GM23338 (cell line): ENCODE measurements at regions not wholly inside any gene's neighbourhood (a gene's known extent, or its start where the extent isn't known, plus 50 kb on each side); places are given as distances from the start of the nearest gene placed in this dataset.
"Not testable (repeated sequence)": the region's sequence is repeated elsewhere in the genome, so short reads cannot be mapped to it uniquely, and the experiment has no call there.

Experiments used
- ATAC-seq: fragments of 200-7000 bp; cut with Tn5 transposase; 3 replicates; pipeline ENCODE4 v1.9.1; 2020
- DNase-seq: peaks from one replicate; pipeline ENCODE4 v3.0.0-alpha.2; 2015; ENCODE audit warnings: low spot score
- H2AFZ ChIP-seq: fragments of 200-600 bp; sonication (generic); 2 replicates; pipeline ENCODE4 v1.8.0; 2016; ENCODE audit warnings: antibody characterized with exemption, mild to moderate bottlenecking, moderate library complexity
- H3F3A ChIP-seq: fragments of 200-600 bp; sonication (generic); replicated peaks from 2 replicates; pipeline ENCODE4 v1.8.0; 2017; ENCODE audit warnings: antibody characterized with exemption, mixed run types, low read depth
- H3K27ac ChIP-seq: fragments of 200-600 bp; sonication (generic); 2 replicates; pipeline ENCODE4 v1.6.1; 2016; ENCODE audit warnings: low read depth
- H3K27me3 ChIP-seq: fragments of 200-600 bp; sonication (generic); 2 replicates; pipeline ENCODE4 v1.8.0; 2016; ENCODE audit warnings: mild to moderate bottlenecking, mixed run types, moderate library complexity; ENCODE audit not compliant: insufficient read depth
- H3K36me3 ChIP-seq: fragments of 200-600 bp; sonication (generic); 2 replicates; pipeline ENCODE4 v1.8.0; 2016; ENCODE audit warnings: mild to moderate bottlenecking; ENCODE audit not compliant: insufficient read depth
- H3K4me1 ChIP-seq: fragments of 200-600 bp; sonication (generic); 2 replicates; pipeline ENCODE4 v1.8.0; 2016; ENCODE audit warnings: mild to moderate bottlenecking, moderate library complexity; ENCODE audit not compliant: insufficient read depth
- H3K4me2 ChIP-seq: fragments of 200-600 bp; sonication (generic); 2 replicates; pipeline ENCODE4 v1.7.1; 2017; ENCODE audit warnings: mixed run types
- H3K4me3 ChIP-seq: fragments of 200-600 bp; sonication (generic); 2 replicates; pipeline ENCODE4 v1.6.1; 2016; ENCODE audit warnings: mixed run types
- H3K79me2 ChIP-seq: fragments of 200-600 bp; sonication (generic); replicated peaks from 2 replicates; pipeline ENCODE4 v1.8.0; 2017; ENCODE audit warnings: mild to moderate bottlenecking; ENCODE audit not compliant: insufficient read depth
- H3K9me2 ChIP-seq: fragments of 200-600 bp; sonication (generic); 2 replicates; pipeline ENCODE4 v1.8.0; 2017; ENCODE audit not compliant: insufficient read depth
- H4K20me1 ChIP-seq: fragments of 200-600 bp; sonication (generic); replicated peaks from 2 replicates; pipeline ENCODE4 v1.8.0; 2017; ENCODE audit warnings: mild to moderate bottlenecking; ENCODE audit not compliant: insufficient read depth
- H3K27ac Mint-ChIP-seq: 2 replicates; pipeline ENCODE4 v1.8.0; 2020; ENCODE audit warnings: inconsistent platforms, mild to moderate bottlenecking, moderate library complexity, mixed read lengths
- H3K27me3 Mint-ChIP-seq: 3 replicates; pipeline ENCODE4 v1.8.0; 2022; ENCODE audit warnings: low read depth, mild to moderate bottlenecking, moderate library complexity, mixed read lengths, inconsistent platforms; ENCODE audit not compliant: insufficient read depth, poor library complexity
- H3K36me3 Mint-ChIP-seq: 3 replicates; pipeline ENCODE4 v1.8.0; 2021; ENCODE audit warnings: low read depth, mild to moderate bottlenecking, inconsistent platforms, moderate library complexity, mixed read lengths
- H3K4me1 Mint-ChIP-seq: 3 replicates; pipeline ENCODE4 v1.8.0; 2020; ENCODE audit warnings: mild to moderate bottlenecking, inconsistent platforms, mixed read lengths
- H3K4me3 Mint-ChIP-seq: 3 replicates; pipeline ENCODE4 v1.8.0; 2021; ENCODE audit warnings: moderate library complexity, mild to moderate bottlenecking, inconsistent platforms, mixed read lengths
- H3K9me3 Mint-ChIP-seq: 3 replicates; pipeline ENCODE4 v1.8.0; 2020; ENCODE audit warnings: moderate library complexity, mild to moderate bottlenecking, inconsistent platforms, mixed read lengths
- CREB1 ChIP-seq: fragments of 250-450 bp; sonication (Bioruptor Pico); IDR thresholded peaks from 2 replicates; pipeline ENCODE4 v1.5.0; 2020; ENCODE audit warnings: low read depth, mild to moderate bottlenecking, moderate library complexity
- EZH2 ChIP-seq: fragments of 200-600 bp; sonication (generic); IDR thresholded peaks from one replicate; pipeline ENCODE4 v1.8.0; 2017; ENCODE audit warnings: antibody characterized with exemption, mild to moderate bottlenecking, low read depth; ENCODE audit not compliant: unreplicated experiment
- STAT1 ChIP-seq: IDR thresholded peaks from one replicate; pipeline ENCODE4 v1.6.1; 2016; ENCODE audit warnings: antibody characterized with exemption; ENCODE audit not compliant: unreplicated experiment
- ZNF462 ChIP-seq: fragments of 250-450 bp; sonication (Bioruptor Pico); IDR thresholded peaks from 2 replicates; pipeline ENCODE4 v1.5.0; 2020; ENCODE audit warnings: mild to moderate bottlenecking, moderate library complexity

GRCh38 chr11:104679258-104679657, 219.0 kb downstream of the CASP12 start:
- peaks cover 26% of the 10 kb centered on the region for H3K4me1 Mint-ChIP-seq
- Histone ChIP-seq H3F3A (no peaks in the 10 kb centered on the region), H3K9me2 (no peaks in the 10 kb centered on the region), H3K4me3 (no peak overlapping the region), H3K27me3 (no peaks in the 10 kb centered on the region), H3K36me3 (no peaks in the 10 kb centered on the region), H3K4me1 (peaks cover 25% of the 10 kb centered on the region), H2AFZ (no peak overlapping the region), H4K20me1 (no peaks in the 10 kb centered on the region), H3K4me2 (0 out of 2 replicates have a peak overlapping the region, but pooled peaks have one; percentile 17), H3K27ac (0 out of 2 replicates have a peak overlapping the region, but pooled peaks have one; percentile 8), H3K79me2 (no peaks in the 10 kb centered on the region)
- no peak for ATAC-seq
- H3K9me3 Mint-ChIP-seq: peaks cover 19% of the 10 kb centered on the region
- no peak overlapping the region for H3K4me3 Mint-ChIP-seq
- TF ChIP-seq STAT1: no peak
- H3K36me3 Mint-ChIP-seq: peaks cover 18% of the 10 kb centered on the region
- DNase-seq: no peak
- no peaks in the 10 kb centered on the region for H3K27me3 Mint-ChIP-seq
- peak overlapping the region; percentile 80 for H3K27ac Mint-ChIP-seq

- H3K36me3 Mint-ChIP-seq: peaks cover 24% of the 10 kb centered on the region
- Histone ChIP-seq H3K4me2 (peak overlapping the region; percentile 17), H3K9me2 (no peaks in the 10 kb centered on the region), H3K4me1 (peaks cover 25% of the 10 kb centered on the region), H4K20me1 (no peaks in the 10 kb centered on the region), H2AFZ (no peak overlapping the region), H3K4me3 (no peak overlapping the region), H3K27me3 (no peaks in the 10 kb centered on the region), H3F3A (no peaks in the 10 kb centered on the region), H3K27ac (peak overlapping the region; percentile 6; the same call in 1 of the 2 replicates), H3K79me2 (no peaks in the 10 kb centered on the region), H3K36me3 (no peaks in the 10 kb centered on the region)
- TF ChIP-seq CREB1 (no peak), STAT1 (no peak), ZNF462 (no peak), EZH2 (no peak)
- no peaks in the 10 kb centered on the region for H3K27me3 Mint-ChIP-seq
- H3K4me3 Mint-ChIP-seq: no peak overlapping the region; the same call in 2 of the 3 replicates
- peaks cover 23% of the 10 kb centered on the region for H3K9me3 Mint-ChIP-seq
- DNase-seq (no peak), ATAC-seq (no peak)
- H3K4me1 Mint-ChIP-seq: peaks cover 26% of the 10 kb centered on the region
- H3K27ac Mint-ChIP-seq: peak overlapping the region; percentile 81; the same call in 1 of the 2 replicates
Observed at GRCh38 chr11:104678408-104678807, 219.9 kb downstream of the CASP12 start.

GRCh38 chr11:104677069-104677468, 221.2 kb downstream of the CASP12 start:
- not testable (repeated sequence) for ATAC-seq, H3K4me2 ChIP-seq, H3K27me3 Mint-ChIP-seq, H3K4me3 Mint-ChIP-seq, H3K9me2 ChIP-seq, H3F3A ChIP-seq, H4K20me1 ChIP-seq, H3K27ac ChIP-seq, H3K27me3 ChIP-seq, H3K4me3 ChIP-seq, H3K36me3 ChIP-seq, H2AFZ ChIP-seq, DNase-seq, H3K27ac Mint-ChIP-seq, H3K79me2 ChIP-seq
- H3K4me1 ChIP-seq: peaks cover 28% of the 10 kb centered on the region
- Mint-ChIP-seq H3K36me3 (peaks cover 31% of the 10 kb centered on the region), H3K4me1 (peaks cover 26% of the 10 kb centered on the region), H3K9me3 (peaks cover 30% of the 10 kb centered on the region)
